IPS DF 4.7 (cell line): ENCODE measurements at regions not wholly inside any gene's neighbourhood (a gene's known extent, or its start where the extent isn't known, plus 50 kb on each side); places are given as distances from the start of the nearest gene placed in this dataset.
"Not testable (repeated sequence)": the region's sequence is repeated elsewhere in the genome, so short reads cannot be mapped to it uniquely, and the experiment has no call there.

Experiments used
- DNase-seq: peaks from one replicate; pipeline ENCODE4 v3.0.0-alpha.2; 2013; ENCODE audit warnings: low spot score; ENCODE audit errors: extremely low read depth

DNA sequence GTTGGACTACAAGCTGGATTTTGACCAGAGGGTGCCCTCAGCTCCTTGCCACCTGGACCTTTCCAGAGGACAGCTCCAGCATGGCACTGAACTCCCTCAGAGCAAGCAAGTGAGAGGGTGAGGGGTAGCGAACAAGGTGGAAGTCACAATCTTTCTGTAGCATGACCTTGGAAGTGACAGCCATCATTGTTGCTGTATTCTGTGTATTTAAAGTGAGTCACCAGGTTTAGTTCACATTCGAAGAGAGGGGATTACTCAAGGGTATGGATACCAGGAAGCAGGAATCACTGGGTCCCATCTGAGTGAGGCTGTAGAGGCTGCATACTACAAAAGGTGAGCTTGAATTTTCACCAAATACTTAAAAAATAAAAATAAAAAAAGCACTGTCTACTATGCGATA, 280.0 kb upstream of the SPTLC3 start:
- no peak for DNase-seq

DNA sequence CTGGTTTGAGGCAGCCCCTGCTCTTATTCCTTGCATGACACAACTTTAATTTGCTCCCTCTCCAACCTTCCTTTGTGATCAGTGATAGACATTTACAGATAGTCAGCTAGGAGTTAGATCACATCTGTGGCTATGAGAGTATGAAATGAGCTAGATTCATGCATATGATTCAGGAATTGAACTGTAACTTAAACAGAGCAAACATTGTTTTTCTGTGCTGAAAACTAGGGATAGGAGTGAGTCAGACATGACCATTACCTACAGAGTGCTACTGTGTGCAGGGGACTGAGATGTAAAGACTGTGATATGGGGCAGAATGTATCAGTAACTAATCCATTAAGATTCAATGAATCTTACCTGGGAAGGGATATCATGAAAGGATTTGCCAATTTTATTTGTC, 279.4 kb upstream of the SPTLC3 start:
- DNase-seq, result no peak

DNA sequence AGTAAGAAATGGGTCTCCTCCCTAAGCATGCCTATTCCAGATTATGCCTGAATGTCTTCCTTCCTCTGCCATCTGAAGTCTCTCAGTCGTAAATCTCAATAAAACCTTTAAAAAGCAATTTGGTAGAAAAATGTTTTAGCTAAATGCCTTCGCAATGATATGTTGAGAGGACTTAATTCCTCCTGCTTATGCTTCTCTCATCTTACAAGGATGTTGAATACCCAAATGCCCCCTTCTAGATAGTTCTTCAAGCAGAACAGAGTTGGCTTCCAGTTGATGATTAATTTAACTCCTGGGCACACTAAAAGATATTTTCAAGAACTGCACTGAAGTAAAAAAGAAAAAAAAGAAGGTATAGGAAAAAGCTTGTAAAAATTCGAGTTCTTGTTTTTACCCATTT, 275.0 kb upstream of the SPTLC3 start:
- DNase-seq, result no peak

- no peak for DNase-seq
These were observed 271.3 kb upstream of the SPTLC3 start for GRCh38 chr20:12737497-12737896.

DNA sequence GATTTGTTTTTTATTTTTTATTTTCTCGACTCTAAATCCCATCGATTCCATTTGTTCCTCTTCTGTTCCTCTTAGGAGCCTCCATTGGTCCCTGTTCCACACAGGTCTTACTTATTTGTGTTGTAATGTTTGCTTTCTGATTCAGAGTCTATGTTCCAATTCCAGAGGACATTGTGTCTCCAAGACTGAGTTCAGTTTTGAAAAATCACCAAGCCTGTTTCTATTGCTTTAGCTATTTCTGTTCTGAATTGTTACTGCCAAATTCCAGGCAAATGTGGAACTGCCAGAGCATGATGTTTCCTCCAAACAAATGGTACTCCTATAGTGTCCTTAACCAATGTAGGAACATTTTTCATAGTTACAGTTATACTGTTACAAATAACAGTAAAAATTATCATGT, 270.9 kb upstream of the SPTLC3 start:
- DNase-seq, result no peak

DNA sequence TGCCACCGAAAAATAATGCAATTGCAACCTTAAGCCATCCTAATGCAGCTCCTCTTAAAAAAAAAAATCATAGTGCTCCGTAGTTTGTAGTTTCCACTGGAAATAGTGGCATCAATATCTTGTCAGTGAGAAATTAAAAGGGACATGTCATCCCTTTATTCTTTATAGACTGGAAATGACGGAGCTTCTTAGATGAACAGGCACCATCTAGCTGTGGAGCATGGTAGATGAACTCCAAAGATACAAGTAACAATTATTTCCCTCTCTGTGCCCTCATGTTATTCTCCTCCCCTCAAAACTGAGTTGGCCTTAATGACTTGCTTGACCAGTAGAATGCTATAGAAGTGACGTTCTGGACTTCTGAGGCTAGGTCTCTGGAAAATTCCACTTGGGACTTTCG, 268.1 kb upstream of the SPTLC3 start:
- no peak for DNase-seq

DNA sequence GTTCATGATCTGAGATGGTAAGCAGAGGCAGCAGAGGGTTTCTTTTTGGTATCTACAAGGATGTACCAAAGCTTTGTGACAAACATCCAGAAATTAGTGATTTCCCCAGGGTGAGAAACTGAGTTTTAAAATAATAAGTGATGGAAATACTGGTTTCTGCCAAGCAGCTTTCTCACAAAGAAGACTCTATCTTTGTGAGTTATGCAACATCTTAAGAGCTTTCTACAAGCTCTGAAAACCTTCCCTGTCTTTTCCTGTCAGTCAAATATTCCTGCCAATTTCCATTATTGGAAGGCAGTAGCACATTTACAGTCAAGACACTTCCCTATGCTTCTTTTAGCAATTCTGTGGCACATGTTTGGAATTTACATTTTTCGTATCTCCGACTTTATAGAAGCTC, 264.7 kb upstream of the SPTLC3 start:
- no peak for DNase-seq

- DNase-seq, result no peak
These were observed 260.3 kb upstream of the SPTLC3 start for GRCh38 chr20:12748359-12748994.

- no peak for DNase-seq
These were observed 258.6 kb upstream of the SPTLC3 start for GRCh38 chr20:12750221-12750620.

- not testable (repeated sequence) for DNase-seq
These were observed 255.7 kb upstream of the SPTLC3 start for GRCh38 chr20:12752900-12753693.

DNA sequence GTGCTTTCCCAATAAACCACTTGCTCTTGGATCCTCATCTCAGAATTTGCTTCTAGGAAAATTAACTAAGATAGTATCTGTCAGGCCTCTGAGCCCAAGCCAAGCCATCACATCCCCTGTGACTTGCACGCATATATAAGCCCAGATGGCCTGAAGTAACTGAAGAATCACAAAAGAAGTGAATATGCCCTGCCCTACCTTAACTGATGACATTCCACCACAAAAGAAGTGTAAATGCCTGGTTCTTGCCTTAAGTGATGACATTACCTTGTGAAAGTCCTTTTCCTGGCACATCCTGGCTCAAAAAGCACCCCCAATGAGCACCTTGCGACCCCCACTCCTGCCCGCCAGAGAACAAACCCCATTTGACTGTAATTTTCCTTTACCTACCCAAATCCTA, 255.0 kb upstream of the SPTLC3 start:
- not testable (repeated sequence) for DNase-seq

GRCh38 chr20:12759493-12759892, 249.3 kb upstream of the SPTLC3 start:
- DNase-seq, result not testable (repeated sequence)

DNA sequence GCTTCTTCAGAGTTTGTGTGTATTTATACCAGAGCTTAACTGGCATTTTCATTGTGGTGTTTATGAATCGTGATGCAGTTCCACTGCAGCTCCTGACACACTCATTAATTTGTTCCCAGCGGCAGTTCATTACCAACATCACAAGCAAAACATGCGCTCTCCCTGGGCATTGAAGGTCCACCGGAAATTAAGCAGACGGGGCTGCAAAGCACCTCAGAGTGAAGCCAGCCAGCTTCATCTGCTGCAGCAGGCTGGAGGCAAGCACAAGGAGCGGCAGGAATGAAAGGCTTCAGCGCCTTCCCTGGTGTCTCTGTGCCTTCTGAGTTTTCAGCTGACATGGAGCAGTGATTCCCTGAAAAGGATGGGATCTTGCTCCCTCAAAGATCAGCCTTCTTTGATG, 246.0 kb upstream of the SPTLC3 start:
- DNase-seq, result no peak

DNA sequence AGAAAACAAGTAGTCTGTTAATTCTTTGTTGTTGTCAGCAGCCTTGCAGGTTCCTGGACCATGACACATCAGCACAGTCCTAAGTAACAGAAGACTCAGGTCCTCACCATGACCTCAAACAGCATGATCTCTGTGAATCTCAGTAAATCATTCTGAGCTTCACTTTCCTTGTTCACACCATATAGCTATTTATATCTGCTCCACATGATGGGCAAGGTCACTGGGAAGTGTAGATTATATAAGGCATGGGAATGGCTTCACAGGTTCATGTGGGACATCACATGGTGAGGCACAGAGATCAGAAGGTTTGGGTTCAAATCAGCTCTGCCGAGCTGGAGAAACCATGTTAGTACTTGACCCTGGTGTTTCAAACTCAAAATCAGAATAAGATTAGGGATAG, 245.4 kb upstream of the SPTLC3 start:
- DNase-seq, result no peak

- no peak for DNase-seq
These were observed 244.7 kb upstream of the SPTLC3 start for GRCh38 chr20:12764053-12764452.

- DNase-seq, result no peak
These were observed 243.9 kb upstream of the SPTLC3 start for GRCh38 chr20:12764851-12765250.

DNA sequence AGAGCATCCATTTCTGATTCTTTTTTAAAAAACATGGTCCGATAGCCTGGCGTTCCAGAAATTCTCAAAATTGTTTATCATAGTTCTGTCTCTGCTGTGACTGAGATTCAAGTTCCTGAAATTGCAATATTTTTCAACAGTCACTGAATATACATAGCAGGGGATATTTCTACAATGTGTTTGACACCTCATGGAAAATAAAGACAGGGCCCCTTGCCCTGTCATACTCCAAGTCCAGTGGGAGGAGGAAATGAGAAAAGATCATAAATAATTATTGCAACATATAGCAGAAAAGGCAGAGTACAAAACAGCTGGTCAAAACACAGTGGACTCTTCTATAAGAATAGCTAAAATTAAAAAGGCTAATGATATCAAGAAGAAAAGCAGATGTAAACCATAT, 234.8 kb upstream of the SPTLC3 start:
- DNase-seq, result no peak

GRCh38 chr20:12775041-12775440, 233.7 kb upstream of the SPTLC3 start:
- DNase-seq, result no peak

DNA sequence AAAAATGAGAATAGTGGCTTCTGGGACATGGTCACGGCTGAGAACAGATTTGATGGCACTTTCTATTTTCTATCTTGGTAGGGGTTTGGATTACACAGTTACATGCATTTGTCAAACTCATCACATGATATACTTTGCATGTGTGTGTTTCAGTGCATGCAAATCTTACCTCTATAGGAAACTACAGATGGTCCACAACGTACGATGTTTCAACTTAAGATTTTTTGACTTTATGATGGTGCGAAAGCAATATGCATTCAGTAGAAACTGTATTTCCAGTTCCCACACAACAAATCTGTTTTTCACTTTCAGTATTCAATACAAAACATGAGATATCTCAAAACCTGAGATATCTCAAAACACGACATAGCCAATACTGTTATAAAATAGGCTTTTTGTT, 231.8 kb upstream of the SPTLC3 start:
- no peak for DNase-seq

- no peak for DNase-seq
These were observed 222.5 kb upstream of the SPTLC3 start for GRCh38 chr20:12786276-12786675.

GRCh38 chr20:12788632-12789299, 220.0 kb upstream of the SPTLC3 start:
- DNase-seq, result no peak

DNA sequence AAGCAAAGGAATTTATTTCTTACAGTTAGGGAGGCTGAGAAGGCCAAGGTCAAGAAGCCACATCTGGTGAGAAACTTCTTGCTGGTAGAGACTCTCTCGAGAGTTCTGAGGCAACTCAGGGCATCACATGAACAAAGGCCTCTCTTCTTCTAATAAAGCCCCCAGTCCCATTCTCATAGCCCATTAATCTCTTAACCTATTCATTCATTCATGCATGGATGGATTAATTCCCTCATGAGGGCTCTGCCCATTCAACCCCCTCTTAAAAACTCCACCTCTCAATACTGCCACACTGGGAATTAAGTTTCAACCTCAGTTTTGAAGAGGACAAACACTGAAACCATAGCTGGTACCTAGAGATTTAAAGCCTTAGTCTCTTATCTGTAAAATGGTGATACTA, 217.9 kb upstream of the SPTLC3 start:
- no peak for DNase-seq

- DNase-seq, result peak; percentile 25
These were observed 210.5 kb upstream of the SPTLC3 start for GRCh38 chr20:12798286-12798685.
